ENCODE measurements at regions not wholly inside any gene's neighbourhood (a gene's known extent, or its start where the extent isn't known, plus 50 kb on each side); places are given as distances from the start of the nearest gene placed in this dataset.
"Not testable (repeated sequence)": the region's sequence is repeated elsewhere in the genome, so short reads cannot be mapped to it uniquely, and the experiment has no call there.

- TF ChIP-seq CTCF (conservative IDR thresholded peaks at IDR 0.05; ENCODE audit: low read length): no peak
- DNase-seq (ENCODE audit: low read depth): no peak
These were observed 66.1 kb upstream of the SERBP1 start for GRCh38 chr1:67496329-67496728.

GRCh38 chr1:67500413-67500959 lies 70.3 kb upstream of the SERBP1 start:
- TF ChIP-seq CTCF (conservative IDR thresholded peaks at IDR 0.05; ENCODE audit: low read length): peak; percentile 99
- H3K4me3 ChIP-seq (ENCODE audit: low read length): no peak overlapping the region
- peak; percentile 75 for DNase-seq (ENCODE audit: low read depth)

More at GRCh38 chr1:67496329-67496728, 66.1 kb upstream of the SERBP1 start:
- no peak overlapping the region for H3K4me3 ChIP-seq (ENCODE audit: low read length)

- no peak for TF ChIP-seq CTCF (conservative IDR thresholded peaks at IDR 0.05; ENCODE audit: low read length)
- no peak overlapping the region for H3K4me3 ChIP-seq (ENCODE audit: low read length)
- DNase-seq (ENCODE audit: low read depth): no peak
These were observed 73.8 kb upstream of the SERBP1 start for GRCh38 chr1:67503974-67504373.

GRCh38 chr1:67513392-67514294 lies 83.4 kb upstream of the SERBP1 start:
- DNase-seq (ENCODE audit: low read depth); H3K4me3 ChIP-seq (ENCODE audit: low read length): not testable (repeated sequence)

- H3K4me3 ChIP-seq (ENCODE audit: low read length): no peak overlapping the region
- TF ChIP-seq CTCF (conservative IDR thresholded peaks at IDR 0.05; ENCODE audit: low read length): no peak
- DNase-seq (ENCODE audit: low read depth): no peak
These were observed 84.1 kb upstream of the SERBP1 start for GRCh38 chr1:67514300-67514699.

GRCh38 chr1:67514786-67515185 lies 84.6 kb upstream of the SERBP1 start:
- no peak for DNase-seq (ENCODE audit: low read depth)
- H3K4me3 ChIP-seq (ENCODE audit: low read length): no peak overlapping the region
- no peak for TF ChIP-seq CTCF (conservative IDR thresholded peaks at IDR 0.05; ENCODE audit: low read length)

GRCh38 chr1:67515324-67516080 lies 85.3 kb upstream of the SERBP1 start:
- no peak overlapping the region for H3K4me3 ChIP-seq (ENCODE audit: low read length)
- no peak for DNase-seq (ENCODE audit: low read depth)
- no peak for TF ChIP-seq CTCF (conservative IDR thresholded peaks at IDR 0.05; ENCODE audit: low read length)

Measured in AG10803 (cell line).